ENCODE measurements at regions not wholly inside any gene's neighbourhood (a gene's known extent, or its start where the extent isn't known, plus 50 kb on each side); places are given as distances from the start of the nearest gene placed in this dataset.

DNA sequence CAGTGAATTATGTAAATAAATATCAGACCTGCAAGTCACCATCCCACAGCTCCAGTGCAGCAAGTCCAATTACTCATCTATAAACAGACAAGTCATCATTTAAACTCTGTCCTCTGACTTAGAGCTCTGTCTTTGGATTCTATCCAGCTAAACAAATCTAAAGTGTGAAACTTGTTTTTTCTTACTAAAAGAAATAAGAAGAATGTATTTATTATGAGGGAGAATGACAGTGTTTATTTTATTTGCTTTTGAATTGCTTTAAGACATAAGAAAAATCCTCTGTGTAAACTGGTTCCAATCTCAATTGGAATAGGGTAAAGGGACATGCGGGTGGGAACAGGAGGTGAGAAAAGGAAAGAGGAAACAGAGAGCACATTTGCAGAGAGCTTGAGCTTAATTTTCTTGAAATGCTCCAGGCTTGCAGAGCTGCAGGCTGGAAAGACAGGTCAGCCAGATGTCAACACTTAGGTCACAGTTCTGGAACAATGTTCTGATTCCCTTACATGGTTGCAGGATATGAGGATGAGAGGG, 355.8 kb downstream of the MEIS1 start:
- Histone ChIP-seq H3K27ac (ENCODE audit: low read depth, low read length) (peak overlapping the region; percentile 63), H2AFZ (ENCODE audit: low read length, unreplicated experiment) (peak overlapping the region; percentile 0), H3K4me1 (ENCODE audit: control insufficient read depth, insufficient read depth, low read length, unreplicated experiment) (peaks cover 20% of the 10 kb centered on the region), H3K79me2 (ENCODE audit: control insufficient read depth, insufficient read depth, low read length, unreplicated experiment) (no peaks in the 10 kb centered on the region), H3K4me3 (ENCODE audit: low read depth, low read length) (0 out of 2 replicates have a peak overlapping the region, but pooled peaks have one; percentile 23), H3K36me3 (ENCODE audit: insufficient read depth, low read length) (no peaks in the 10 kb centered on the region), H3K27me3 (ENCODE audit: insufficient read depth, low read length) (no peaks in the 10 kb centered on the region)

DNA sequence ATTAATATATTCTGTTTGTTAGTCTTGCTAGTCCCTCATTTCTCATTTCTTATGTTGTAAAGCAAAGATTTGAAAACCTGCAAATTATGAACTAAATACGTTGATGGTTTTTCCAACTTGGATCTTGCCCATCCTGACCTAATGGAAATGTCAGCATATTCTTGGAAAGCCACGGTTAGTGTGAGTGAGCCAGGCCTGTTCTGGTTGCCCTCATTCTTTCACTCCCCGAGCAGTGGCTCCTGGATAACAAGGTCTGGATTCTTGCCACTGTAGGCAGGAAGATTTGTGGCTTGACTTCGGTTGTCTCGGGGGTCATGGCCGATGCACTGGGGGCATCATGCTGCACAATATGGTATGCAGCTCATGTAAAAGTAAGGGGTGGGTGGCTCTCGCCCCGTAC, 359.1 kb downstream of the MEIS1 start:
- Histone ChIP-seq H3K27ac (ENCODE audit: low read depth, low read length) (no peak overlapping the region), H3K79me2 (ENCODE audit: control insufficient read depth, insufficient read depth, low read length, unreplicated experiment) (no peaks in the 10 kb centered on the region), H3K4me3 (ENCODE audit: low read depth, low read length) (no peak overlapping the region), H2AFZ (ENCODE audit: low read length, unreplicated experiment) (no peak overlapping the region), H3K27me3 (ENCODE audit: insufficient read depth, low read length) (no peaks in the 10 kb centered on the region), H3K4me1 (ENCODE audit: control insufficient read depth, insufficient read depth, low read length, unreplicated experiment) (peaks cover 20% of the 10 kb centered on the region), H3K36me3 (ENCODE audit: insufficient read depth, low read length) (no peaks in the 10 kb centered on the region)

DNA sequence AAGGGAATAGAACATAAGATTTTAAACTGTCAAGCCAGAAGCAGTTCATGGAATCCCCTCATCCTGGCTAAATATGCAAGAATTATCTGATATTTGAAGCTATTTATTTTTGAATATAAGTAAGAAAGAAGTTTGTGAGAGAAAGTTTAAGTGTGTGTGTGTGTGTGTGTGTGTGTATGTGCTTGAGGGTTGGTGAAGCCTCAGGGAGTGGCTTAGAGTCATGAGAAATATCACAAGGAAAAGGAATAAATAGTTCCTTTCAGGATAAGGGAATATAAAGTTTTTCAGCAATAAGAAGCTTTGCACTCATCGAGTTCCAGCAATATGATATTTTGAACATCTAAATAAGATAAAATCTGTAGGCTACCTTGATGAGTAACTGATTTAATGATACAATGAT, 359.6 kb downstream of the MEIS1 start:
- Histone ChIP-seq H3K36me3 (ENCODE audit: insufficient read depth, low read length) (no peaks in the 10 kb centered on the region), H3K79me2 (ENCODE audit: control insufficient read depth, insufficient read depth, low read length, unreplicated experiment) (no peaks in the 10 kb centered on the region), H3K27me3 (ENCODE audit: insufficient read depth, low read length) (no peaks in the 10 kb centered on the region), H3K27ac (ENCODE audit: low read depth, low read length) (no peak overlapping the region), H3K4me3 (ENCODE audit: low read depth, low read length) (no peak overlapping the region), H2AFZ (ENCODE audit: low read length, unreplicated experiment) (no peak overlapping the region), H3K4me1 (ENCODE audit: control insufficient read depth, insufficient read depth, low read length, unreplicated experiment) (peaks cover 19% of the 10 kb centered on the region)

DNA sequence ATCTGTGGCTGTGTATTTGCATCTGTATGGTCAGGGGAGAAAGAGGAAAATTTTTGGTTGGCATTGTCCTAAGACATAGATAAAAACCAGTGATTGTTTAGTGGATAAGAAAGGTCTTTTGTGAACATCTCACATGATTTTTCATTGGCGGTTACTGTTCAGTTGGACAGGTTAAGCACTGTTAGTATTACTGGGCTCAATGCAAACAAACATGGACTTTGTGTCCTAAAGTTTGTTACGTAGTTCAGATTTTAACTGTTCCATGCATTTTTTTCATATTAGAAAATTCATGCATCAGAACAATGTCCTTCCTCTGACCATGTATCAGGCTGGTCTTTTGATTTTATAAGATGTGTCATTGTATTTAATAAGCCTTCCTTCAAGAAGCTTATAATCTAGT, 368.0 kb downstream of the MEIS1 start:
- H3K36me3 ChIP-seq (ENCODE audit: insufficient read depth, low read length): no peaks in the 10 kb centered on the region
- H3K79me2 ChIP-seq (ENCODE audit: control insufficient read depth, insufficient read depth, low read length, unreplicated experiment): no peaks in the 10 kb centered on the region
- no peak overlapping the region for H2AFZ ChIP-seq (ENCODE audit: low read length, unreplicated experiment)
- H3K4me3 ChIP-seq (ENCODE audit: low read depth, low read length): no peak overlapping the region
- no peaks in the 10 kb centered on the region for H3K27me3 ChIP-seq (ENCODE audit: insufficient read depth, low read length)
- H3K27ac ChIP-seq (ENCODE audit: low read depth, low read length): no peak overlapping the region
- H3K4me1 ChIP-seq (ENCODE audit: control insufficient read depth, insufficient read depth, low read length, unreplicated experiment): peaks cover 5% of the 10 kb centered on the region

DNA sequence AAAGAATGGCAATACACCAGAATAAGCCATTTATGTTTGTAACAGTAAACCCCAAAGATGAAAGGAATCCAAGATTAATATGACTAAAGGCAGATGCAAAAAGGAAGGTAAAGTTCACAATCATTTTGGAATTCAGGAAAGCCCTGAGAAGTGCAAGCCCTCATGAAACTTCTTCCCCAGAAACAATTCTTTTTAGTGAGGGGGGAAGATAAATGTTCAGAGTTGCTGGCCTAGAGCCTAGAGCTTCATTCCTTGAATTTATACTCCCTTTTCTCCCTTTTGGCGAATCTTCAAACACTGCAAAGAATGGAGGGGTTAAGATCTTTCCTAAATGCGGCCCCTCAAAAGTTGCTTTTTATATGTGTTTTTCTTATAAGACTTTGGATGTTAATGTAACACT, 368.8 kb downstream of the MEIS1 start:
- Histone ChIP-seq H3K4me1 (ENCODE audit: control insufficient read depth, insufficient read depth, low read length, unreplicated experiment) (peaks cover 5% of the 10 kb centered on the region), H3K36me3 (ENCODE audit: insufficient read depth, low read length) (no peaks in the 10 kb centered on the region), H3K4me3 (ENCODE audit: low read depth, low read length) (no peak overlapping the region), H3K79me2 (ENCODE audit: control insufficient read depth, insufficient read depth, low read length, unreplicated experiment) (no peaks in the 10 kb centered on the region), H3K27me3 (ENCODE audit: insufficient read depth, low read length) (no peaks in the 10 kb centered on the region), H2AFZ (ENCODE audit: low read length, unreplicated experiment) (peak overlapping the region; percentile 32), H3K27ac (ENCODE audit: low read depth, low read length) (no peak overlapping the region)

DNA sequence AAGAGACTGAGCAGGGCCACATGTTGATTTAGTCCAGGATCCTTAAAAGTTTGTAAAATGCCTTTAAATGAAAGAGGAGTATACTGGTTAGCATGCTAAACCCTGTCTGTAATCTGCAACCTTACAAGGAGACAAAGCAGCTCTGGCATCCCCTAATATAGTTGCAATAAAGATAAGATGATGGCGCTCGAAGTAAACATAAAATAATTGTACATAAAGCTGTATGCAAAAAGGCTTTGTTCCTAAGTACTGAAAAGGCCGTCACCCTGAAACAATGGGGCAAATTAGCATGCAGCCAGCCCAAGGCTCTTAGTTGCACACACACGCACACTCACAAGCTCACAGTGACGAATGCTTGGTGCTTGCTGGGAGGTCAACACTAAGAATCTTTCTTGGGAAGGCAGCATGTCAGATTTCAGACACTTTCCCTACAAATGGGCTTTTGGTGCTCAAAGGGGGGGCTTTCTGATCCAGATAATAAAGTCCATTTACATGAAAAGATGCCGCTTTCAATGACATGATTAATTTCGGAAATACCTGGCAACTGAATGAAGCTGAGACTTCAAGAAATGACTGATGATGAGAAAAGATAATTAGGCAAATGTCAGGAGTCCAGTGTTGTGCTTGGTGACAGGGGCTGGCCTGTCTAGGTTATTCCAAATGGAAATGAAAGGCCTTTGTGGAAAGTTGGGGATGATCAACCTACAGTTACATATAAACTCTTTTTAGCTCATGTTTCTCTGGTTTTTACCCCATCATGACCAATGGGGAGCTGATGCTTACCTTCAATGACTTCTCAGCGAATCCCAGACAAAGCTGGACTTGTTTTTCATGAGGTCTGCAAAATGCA, 370.3 kb downstream of the MEIS1 start:
- Histone ChIP-seq H3K4me1 (ENCODE audit: control insufficient read depth, insufficient read depth, low read length, unreplicated experiment) (peaks cover 5% of the 10 kb centered on the region), H3K79me2 (ENCODE audit: control insufficient read depth, insufficient read depth, low read length, unreplicated experiment) (no peaks in the 10 kb centered on the region)

DNA sequence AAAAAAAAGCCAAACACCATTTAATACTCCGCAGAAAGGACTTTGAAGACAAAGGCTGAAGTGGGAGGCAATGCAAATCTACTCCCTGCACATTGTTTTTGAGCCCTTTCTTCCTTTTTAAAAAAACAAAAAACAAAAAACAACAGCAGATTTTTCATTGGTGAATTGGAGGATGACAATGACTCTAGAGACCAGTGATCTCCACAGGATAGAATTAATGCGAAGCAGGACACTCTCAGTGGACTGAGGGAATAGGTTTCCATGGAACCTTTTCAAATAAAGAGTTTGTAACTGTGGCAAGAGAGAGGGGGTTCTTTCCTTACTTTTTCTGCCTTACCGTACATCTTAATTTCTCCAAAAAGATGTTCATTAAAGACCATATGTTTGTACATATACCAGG, 371.0 kb downstream of the MEIS1 start:
- H3K27me3 ChIP-seq (ENCODE audit: insufficient read depth, low read length): no peaks in the 10 kb centered on the region
- no peak overlapping the region for H2AFZ ChIP-seq (ENCODE audit: low read length, unreplicated experiment)
- H3K79me2 ChIP-seq (ENCODE audit: control insufficient read depth, insufficient read depth, low read length, unreplicated experiment): no peaks in the 10 kb centered on the region
- no peak overlapping the region for H3K4me3 ChIP-seq (ENCODE audit: low read depth, low read length)
- no peak overlapping the region for H3K27ac ChIP-seq (ENCODE audit: low read depth, low read length)
- H3K4me1 ChIP-seq (ENCODE audit: control insufficient read depth, insufficient read depth, low read length, unreplicated experiment): peaks cover 5% of the 10 kb centered on the region
- H3K36me3 ChIP-seq (ENCODE audit: insufficient read depth, low read length): no peaks in the 10 kb centered on the region

More for the DNA sequence above, 370.3 kb downstream of the MEIS1 start:
- no peak overlapping the region for H2AFZ ChIP-seq (ENCODE audit: low read length, unreplicated experiment)
- H3K4me3 ChIP-seq (ENCODE audit: low read depth, low read length): no peak overlapping the region
- no peak overlapping the region for H3K27ac ChIP-seq (ENCODE audit: low read depth, low read length)
- no peaks in the 10 kb centered on the region for H3K36me3 ChIP-seq (ENCODE audit: insufficient read depth, low read length)
- H3K27me3 ChIP-seq (ENCODE audit: insufficient read depth, low read length): no peaks in the 10 kb centered on the region

DNA sequence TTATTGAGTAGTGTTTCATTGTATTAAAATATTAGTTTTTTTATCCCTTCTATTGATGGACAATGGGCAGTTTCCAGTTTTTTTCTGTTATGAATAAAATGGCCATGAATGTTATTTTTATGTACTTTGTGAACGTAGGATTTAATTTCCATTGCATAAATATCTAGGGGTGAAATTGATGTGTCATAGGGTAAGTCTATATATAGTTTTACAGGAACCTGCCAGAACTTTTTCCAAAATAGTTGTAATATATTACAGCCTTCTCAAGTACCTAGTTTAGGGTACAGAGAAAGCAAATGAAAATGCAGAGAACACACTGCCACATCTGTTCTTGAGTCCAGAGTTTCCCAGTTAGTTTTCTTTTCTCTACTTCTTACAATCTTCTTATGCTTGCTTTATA, 378.6 kb downstream of the MEIS1 start:
- Histone ChIP-seq H3K4me3 (ENCODE audit: low read depth, low read length) (no peak overlapping the region), H3K79me2 (ENCODE audit: control insufficient read depth, insufficient read depth, low read length, unreplicated experiment) (no peaks in the 10 kb centered on the region), H3K27me3 (ENCODE audit: insufficient read depth, low read length) (no peaks in the 10 kb centered on the region), H3K4me1 (ENCODE audit: control insufficient read depth, insufficient read depth, low read length, unreplicated experiment) (no peaks in the 10 kb centered on the region), H3K27ac (ENCODE audit: low read depth, low read length) (no peak overlapping the region), H3K36me3 (ENCODE audit: insufficient read depth, low read length) (no peaks in the 10 kb centered on the region), H2AFZ (ENCODE audit: low read length, unreplicated experiment) (no peak overlapping the region)

DNA sequence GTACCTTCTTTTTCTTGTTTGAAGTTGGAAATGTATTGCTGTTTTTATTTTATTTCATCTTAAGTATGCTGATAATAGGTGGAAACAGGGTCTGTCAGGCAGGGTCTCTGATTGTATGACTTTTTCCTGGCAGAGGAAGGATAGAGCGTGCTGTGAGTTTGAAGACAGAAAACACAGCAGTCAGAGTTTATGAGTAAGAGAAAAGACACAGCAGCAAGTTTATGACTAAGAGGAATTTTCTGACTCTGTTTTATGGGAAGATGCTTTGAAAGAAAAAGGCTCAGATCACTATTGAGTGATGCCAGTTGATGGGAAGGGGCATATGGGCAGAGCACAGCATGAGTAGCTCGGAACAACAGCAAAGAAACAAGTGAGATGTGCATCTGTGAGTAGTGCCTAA, 379.1 kb downstream of the MEIS1 start:
- Histone ChIP-seq H3K4me1 (ENCODE audit: control insufficient read depth, insufficient read depth, low read length, unreplicated experiment) (no peaks in the 10 kb centered on the region), H3K27me3 (ENCODE audit: insufficient read depth, low read length) (no peaks in the 10 kb centered on the region), H3K79me2 (ENCODE audit: control insufficient read depth, insufficient read depth, low read length, unreplicated experiment) (no peaks in the 10 kb centered on the region), H3K36me3 (ENCODE audit: insufficient read depth, low read length) (no peaks in the 10 kb centered on the region), H3K27ac (ENCODE audit: low read depth, low read length) (no peak overlapping the region), H2AFZ (ENCODE audit: low read length, unreplicated experiment) (no peak overlapping the region), H3K4me3 (ENCODE audit: low read depth, low read length) (no peak overlapping the region)

DNA sequence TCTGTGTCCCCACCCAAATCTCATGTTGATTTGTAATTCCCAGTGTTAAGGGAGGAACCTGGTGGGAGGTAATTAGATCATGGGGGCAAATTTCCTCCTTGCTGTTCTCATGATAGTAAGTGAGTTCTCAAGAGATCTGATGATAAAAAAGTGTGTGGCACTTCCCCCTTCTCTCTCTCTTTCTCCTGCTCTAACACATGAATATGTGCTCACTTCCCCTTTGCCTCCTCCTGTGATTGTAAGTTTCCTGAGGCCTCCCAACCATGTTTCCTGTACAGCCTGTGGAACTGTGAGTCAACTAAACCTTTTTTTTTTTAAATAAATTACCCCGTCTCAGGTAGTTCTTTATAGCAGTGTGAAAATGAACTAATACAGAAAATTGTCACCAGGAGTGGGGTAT, 380.0 kb downstream of the MEIS1 start:
- no peaks in the 10 kb centered on the region for H3K36me3 ChIP-seq (ENCODE audit: insufficient read depth, low read length)
- H3K4me1 ChIP-seq (ENCODE audit: control insufficient read depth, insufficient read depth, low read length, unreplicated experiment): no peaks in the 10 kb centered on the region
- no peak overlapping the region for H3K4me3 ChIP-seq (ENCODE audit: low read depth, low read length)
- H2AFZ ChIP-seq (ENCODE audit: low read length, unreplicated experiment): no peak overlapping the region
- H3K79me2 ChIP-seq (ENCODE audit: control insufficient read depth, insufficient read depth, low read length, unreplicated experiment): no peaks in the 10 kb centered on the region
- no peaks in the 10 kb centered on the region for H3K27me3 ChIP-seq (ENCODE audit: insufficient read depth, low read length)
- H3K27ac ChIP-seq (ENCODE audit: low read depth, low read length): no peak overlapping the region

DNA sequence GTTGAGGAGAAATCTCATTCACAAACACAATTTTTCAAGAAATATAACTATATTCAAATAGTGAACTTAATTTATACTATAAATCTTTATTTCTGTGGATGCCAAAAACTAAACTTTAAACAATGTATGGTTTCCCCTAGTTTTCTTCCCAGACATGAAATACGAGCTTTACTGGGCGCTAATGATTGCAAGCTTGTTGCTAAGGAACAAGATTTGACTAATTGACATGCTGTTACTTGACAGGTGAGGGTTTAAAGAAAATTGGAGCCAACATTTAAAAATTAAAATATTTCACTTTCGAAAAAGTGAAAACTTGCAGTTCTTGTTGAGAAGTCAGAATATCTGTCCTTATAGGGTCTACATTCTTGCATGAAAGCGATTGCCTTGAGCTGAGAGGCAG, 381.0 kb downstream of the MEIS1 start:
- Histone ChIP-seq H3K4me3 (ENCODE audit: low read depth, low read length) (no peak overlapping the region), H3K36me3 (ENCODE audit: insufficient read depth, low read length) (no peaks in the 10 kb centered on the region)

More for the DNA sequence above, 381.0 kb downstream of the MEIS1 start:
- no peaks in the 10 kb centered on the region for H3K27me3 ChIP-seq (ENCODE audit: insufficient read depth, low read length)
- no peaks in the 10 kb centered on the region for H3K79me2 ChIP-seq (ENCODE audit: control insufficient read depth, insufficient read depth, low read length, unreplicated experiment)
- H3K27ac ChIP-seq (ENCODE audit: low read depth, low read length): no peak overlapping the region
- H2AFZ ChIP-seq (ENCODE audit: low read length, unreplicated experiment): no peak overlapping the region
- no peaks in the 10 kb centered on the region for H3K4me1 ChIP-seq (ENCODE audit: control insufficient read depth, insufficient read depth, low read length, unreplicated experiment)

All from ACC112 (cell line).